ENCODE measurements at regions not wholly inside any gene's neighbourhood (a gene's known extent, or its start where the extent isn't known, plus 50 kb on each side); places are given as distances from the start of the nearest gene placed in this dataset.

GRCh38 chr1:110781525-110781924 lies 91.4 kb upstream of the CD53 start:
- Histone ChIP-seq H3K36me3 (no peaks in the 10 kb centered on the region), H3K27ac (no peak overlapping the region), H3K4me3 (no peak overlapping the region), H3K9me3 (no peaks in the 10 kb centered on the region), H3K4me1 (peaks cover 3% of the 10 kb centered on the region), H3K27me3 (peaks cover 12% of the 10 kb centered on the region)
- intact Hi-C loops (cut with DNase I): no loop called here
- no peak for ATAC-seq
- TF ChIP-seq, protein P1, sequence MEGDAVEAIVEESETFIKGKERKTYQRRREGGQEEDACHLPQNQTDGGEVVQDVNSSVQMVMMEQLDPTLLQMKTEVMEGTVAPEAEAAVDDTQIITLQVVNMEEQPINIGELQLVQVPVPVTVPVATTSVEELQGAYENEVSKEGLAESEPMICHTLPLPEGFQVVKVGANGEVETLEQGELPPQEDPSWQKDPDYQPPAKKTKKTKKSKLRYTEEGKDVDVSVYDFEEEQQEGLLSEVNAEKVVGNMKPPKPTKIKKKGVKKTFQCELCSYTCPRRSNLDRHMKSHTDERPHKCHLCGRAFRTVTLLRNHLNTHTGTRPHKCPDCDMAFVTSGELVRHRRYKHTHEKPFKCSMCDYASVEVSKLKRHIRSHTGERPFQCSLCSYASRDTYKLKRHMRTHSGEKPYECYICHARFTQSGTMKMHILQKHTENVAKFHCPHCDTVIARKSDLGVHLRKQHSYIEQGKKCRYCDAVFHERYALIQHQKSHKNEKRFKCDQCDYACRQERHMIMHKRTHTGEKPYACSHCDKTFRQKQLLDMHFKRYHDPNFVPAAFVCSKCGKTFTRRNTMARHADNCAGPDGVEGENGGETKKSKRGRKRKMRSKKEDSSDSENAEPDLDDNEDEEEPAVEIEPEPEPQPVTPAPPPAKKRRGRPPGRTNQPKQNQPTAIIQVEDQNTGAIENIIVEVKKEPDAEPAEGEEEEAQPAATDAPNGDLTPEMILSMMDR (IDR thresholded peaks at IDR 0.05): no peak
- no peak for DNase-seq

- peaks cover 3% of the 10 kb centered on the region for H3K4me1 ChIP-seq
- intact Hi-C loops (cut with DNase I): no loop called here
Measured at GRCh38 chr1:110780600-110781484, 92.1 kb upstream of the CD53 start.

DNA sequence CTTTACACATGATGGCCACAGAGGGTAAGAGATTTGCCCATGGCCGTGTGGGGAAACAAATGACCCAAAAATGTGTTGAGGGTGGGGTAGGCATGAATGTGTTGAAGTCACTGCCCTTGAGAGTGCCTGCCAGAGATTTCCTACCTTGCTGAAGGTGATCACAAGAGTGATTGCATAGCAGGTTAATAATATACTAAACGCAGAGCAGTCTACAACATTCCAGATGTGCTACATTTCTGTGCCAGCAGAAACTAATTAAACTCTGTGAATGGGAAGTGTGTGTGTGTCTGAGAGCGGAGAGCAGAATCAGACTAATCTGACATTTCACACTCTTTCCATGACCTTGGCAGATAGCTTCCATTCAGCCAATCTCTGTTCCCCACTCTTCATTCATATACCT lies 93.3 kb upstream of the CD53 start:
- no peak for DNase-seq
- TF ChIP-seq, protein P1 (IDR thresholded peaks at IDR 0.05): no peak
- H3K4me1 ChIP-seq: peaks cover 3% of the 10 kb centered on the region
- no peaks in the 10 kb centered on the region for H3K9me3 ChIP-seq
- peak; percentile 26 for ATAC-seq
- H3K36me3 ChIP-seq: no peaks in the 10 kb centered on the region
- no peak overlapping the region for H3K27ac ChIP-seq
- intact Hi-C loops (cut with DNase I): no loop called here
- H3K27me3 ChIP-seq: peaks cover 12% of the 10 kb centered on the region
- H3K4me3 ChIP-seq: no peak overlapping the region

More at GRCh38 chr1:110780600-110781484, 92.1 kb upstream of the CD53 start:
- Histone ChIP-seq H3K4me3 (no peak overlapping the region), H3K27me3 (peaks cover 12% of the 10 kb centered on the region), H3K27ac (no peak overlapping the region), H3K36me3 (no peaks in the 10 kb centered on the region), H3K9me3 (no peaks in the 10 kb centered on the region)
- peak; percentile 72 for DNase-seq
- peak; percentile 90 for ATAC-seq
- TF ChIP-seq, protein P1 (IDR thresholded peaks at IDR 0.05): peak; percentile 77

- no peaks in the 10 kb centered on the region for H3K9me3 ChIP-seq
- no peak overlapping the region for H3K4me3 ChIP-seq
- H3K27ac ChIP-seq: no peak overlapping the region
- DNase-seq: no peak
- TF ChIP-seq, protein P1 (IDR thresholded peaks at IDR 0.05): no peak
- intact Hi-C loops (cut with DNase I): no loop called here
- peaks cover 3% of the 10 kb centered on the region for H3K4me1 ChIP-seq
- ATAC-seq: no peak
- H3K36me3 ChIP-seq: no peaks in the 10 kb centered on the region
- peaks cover 9% of the 10 kb centered on the region for H3K27me3 ChIP-seq
Measured at GRCh38 chr1:110778821-110779220, 94.1 kb upstream of the CD53 start.

GRCh38 chr1:110777228-110777627 lies 95.7 kb upstream of the CD53 start:
- Histone ChIP-seq H3K36me3 (no peaks in the 10 kb centered on the region), H3K27ac (no peak overlapping the region), H3K4me3 (no peak overlapping the region), H3K27me3 (peaks cover 4% of the 10 kb centered on the region), H3K9me3 (no peaks in the 10 kb centered on the region), H3K4me1 (peaks cover 3% of the 10 kb centered on the region)
- DNase-seq (no peak), ATAC-seq (no peak)
- intact Hi-C loops (cut with DNase I): no loop called here
- TF ChIP-seq, protein P1 (IDR thresholded peaks at IDR 0.05): no peak
